GM21737 (cell line): ENCODE measurements at regions not wholly inside any gene's neighbourhood (a gene's known extent, or its start where the extent isn't known, plus 50 kb on each side); places are given as distances from the start of the nearest gene placed in this dataset.
"Not testable (repeated sequence)": the region's sequence is repeated elsewhere in the genome, so short reads cannot be mapped to it uniquely, and the experiment has no call there.

Experiments
- ATAC-seq: cut with Tn5 transposase; IDR thresholded peaks from one replicate; pipeline ENCODE4 v1.9.1; 2021; ENCODE audit warnings: mild to moderate bottlenecking, moderate library complexity; ENCODE audit not compliant: unreplicated experiment

- ATAC-seq: no peak
These were observed 341.7 kb downstream of the LRRC3B start for GRCh38 chr3:26964313-26964712.

DNA sequence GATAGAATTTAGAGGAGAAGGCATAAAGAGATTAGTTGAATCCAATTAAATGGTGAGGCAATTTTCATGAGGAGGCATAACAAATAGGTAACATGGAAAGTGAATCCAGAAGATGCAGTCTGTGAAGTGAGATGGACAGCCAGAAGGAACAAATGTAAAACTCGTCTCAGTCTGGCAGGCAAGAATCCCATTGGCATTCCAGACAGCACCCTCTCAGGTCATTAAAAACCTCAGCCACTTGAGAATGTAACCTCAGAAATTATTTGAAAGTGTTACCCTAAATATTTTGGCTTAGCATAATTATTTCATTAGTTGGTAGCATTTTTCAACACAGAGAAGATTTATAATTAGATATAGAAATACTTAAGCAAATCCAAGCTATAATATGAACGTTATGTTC is 342.3 kb downstream of the LRRC3B start:
- no peak for ATAC-seq

GRCh38 chr3:26967501-26967900 is 344.9 kb downstream of the LRRC3B start:
- ATAC-seq: no peak

GRCh38 chr3:26984416-26985390 is 362.1 kb downstream of the LRRC3B start:
- ATAC-seq: no peak

GRCh38 chr3:26989037-26989436 is 366.5 kb downstream of the LRRC3B start:
- no peak for ATAC-seq

- ATAC-seq: no peak
These were observed 372.0 kb downstream of the NEK10 start for GRCh38 chr3:26997226-26997625.

GRCh38 chr3:27010834-27011233 is 358.3 kb downstream of the NEK10 start:
- ATAC-seq: no peak

DNA sequence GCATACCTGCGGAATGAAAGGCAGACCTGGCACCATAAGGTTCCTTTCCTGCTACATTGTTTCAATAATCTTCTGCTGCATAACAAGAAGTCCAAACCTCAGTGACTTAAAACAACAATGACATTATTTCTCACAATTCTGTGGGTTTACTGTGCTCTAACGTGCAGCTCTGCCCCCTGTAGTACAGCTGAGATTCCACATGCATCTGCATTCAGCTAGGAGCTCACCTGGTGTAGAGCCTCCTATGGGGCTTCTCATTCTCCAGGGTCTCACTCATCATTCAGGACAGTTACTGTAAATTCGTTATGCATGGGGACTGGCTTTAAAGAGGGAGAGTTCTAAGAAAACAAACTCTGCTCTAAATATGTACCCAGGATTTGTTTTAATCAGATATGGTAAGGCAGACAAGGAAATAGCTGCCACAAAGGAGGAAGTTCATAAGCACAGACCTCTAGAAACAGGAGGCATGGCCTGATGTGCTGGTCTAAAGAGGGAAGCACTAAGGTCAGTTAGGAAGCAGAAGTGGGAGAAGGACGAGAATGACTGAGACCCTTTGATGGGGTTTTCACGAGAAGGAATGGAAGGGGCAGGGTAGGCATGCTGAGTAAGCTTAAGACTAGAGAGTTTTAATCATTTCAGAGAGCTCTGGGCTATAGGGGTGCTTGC is 347.0 kb downstream of the NEK10 start:
- no peak for ATAC-seq

DNA sequence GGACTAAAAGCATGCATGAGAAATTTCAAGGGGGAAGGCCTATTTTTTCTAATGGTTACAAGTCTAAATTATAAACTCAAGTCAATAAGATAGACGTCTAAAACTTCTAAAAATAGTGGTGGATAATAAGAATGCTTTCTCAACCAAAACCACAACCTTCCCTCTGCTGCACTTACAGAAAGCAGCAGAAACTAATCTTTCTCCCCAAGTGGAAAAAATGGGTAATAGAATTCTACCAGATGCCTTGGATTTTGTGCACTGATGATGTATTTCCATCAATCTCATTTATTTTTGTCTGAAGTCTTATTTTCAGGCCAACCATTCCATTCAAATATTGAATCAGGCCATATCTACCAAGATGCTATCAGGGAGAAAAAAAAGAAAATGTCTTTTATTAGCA is 344.7 kb downstream of the NEK10 start:
- ATAC-seq: no peak

DNA sequence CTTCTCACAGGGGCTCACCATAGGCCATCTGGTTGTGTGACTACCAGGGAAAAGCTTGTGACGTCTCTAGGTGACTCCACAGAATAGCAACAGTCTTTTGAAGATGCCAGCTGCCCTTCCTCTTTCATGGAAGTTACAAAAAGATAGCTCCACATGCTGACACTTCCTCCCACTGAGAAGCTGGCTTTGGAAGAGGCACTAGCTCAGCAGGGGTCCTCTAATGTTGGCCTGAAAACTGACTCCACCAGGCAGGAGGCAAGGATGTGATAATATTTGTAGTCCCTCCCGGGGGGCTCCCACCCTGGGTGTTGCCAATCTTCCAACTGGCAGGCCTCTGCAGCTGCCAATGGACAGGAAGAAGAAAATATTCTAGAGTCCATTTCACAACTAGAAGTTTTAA is 343.5 kb downstream of the NEK10 start:
- no peak for ATAC-seq

- ATAC-seq: no peak
These were observed 337.7 kb downstream of the NEK10 start for GRCh38 chr3:27031476-27031875.

GRCh38 chr3:27034255-27034654 is 334.9 kb downstream of the NEK10 start:
- ATAC-seq: no peak

DNA sequence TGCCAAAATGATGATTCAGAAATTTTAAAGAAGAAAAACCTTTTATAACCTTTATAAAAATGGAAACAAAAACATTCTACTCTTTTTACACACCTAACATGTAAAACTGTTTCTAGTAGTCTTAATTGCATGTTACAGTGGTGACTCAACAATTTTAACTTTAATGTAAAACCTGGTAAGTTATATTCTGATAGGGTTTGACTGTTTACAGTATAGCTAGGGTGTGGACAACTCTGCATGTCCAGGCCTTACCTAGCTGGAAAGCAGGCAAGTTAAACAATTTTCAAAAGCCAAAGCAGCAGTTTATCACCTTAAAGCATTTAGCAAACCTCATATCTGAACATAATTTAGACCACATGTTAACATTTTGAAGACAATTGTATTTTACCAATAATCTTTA is 328.5 kb downstream of the NEK10 start:
- ATAC-seq: no peak

DNA sequence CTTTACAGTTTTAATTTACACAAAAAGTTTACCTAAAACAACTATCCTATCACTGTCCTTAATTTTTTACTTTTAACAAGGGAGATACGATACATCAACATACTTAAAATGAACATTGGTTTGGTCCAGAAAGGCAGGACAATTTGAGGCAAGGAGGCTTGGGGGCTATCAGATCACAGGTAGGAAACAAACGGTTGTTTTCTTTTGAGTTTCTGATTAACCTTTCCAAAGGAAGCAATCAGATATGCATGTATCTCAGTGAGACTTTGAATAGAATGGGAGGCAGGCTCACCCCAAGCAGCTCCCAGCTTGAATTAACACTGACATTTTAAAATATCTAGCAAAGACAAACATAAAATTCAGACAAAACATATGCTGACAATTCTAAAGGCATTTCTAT is 326.6 kb downstream of the NEK10 start:
- not testable (repeated sequence) for ATAC-seq

DNA sequence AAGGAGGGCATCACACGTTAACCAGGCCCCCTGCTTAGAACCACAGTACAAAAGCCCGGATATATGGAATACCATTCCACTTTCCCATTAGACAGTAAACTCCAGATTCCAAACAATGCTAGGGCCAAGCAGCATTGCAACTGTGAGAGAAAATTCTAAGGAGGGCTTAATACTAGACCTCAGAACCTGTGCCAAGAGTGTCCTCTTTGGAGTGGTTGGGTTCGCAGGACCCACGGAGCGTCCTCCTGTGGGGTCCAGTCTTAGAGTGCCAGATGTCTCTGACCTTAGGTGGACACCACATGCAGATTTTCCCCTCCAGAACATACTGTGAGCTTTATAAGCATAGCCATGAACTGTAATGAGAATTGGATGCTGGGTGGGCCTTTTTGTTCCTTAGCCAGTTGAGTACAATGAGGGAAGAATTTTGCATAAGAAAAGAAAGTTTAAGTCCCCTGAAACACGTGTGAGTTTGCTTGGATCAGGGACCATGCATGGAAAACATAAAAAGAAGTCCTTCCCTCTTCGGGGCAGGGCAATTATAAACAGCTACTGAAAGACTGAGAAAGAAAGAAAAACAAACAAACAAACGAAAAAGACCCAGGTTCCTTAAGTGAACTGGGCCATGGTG is 325.7 kb downstream of the NEK10 start:
- ATAC-seq: no peak

- ATAC-seq: no peak
These were observed 324.2 kb downstream of the NEK10 start for GRCh38 chr3:27044931-27045481.

GRCh38 chr3:27046351-27046750 is 322.8 kb downstream of the NEK10 start:
- ATAC-seq: no peak

- ATAC-seq: no peak
These were observed 319.4 kb downstream of the NEK10 start for GRCh38 chr3:27049792-27050191.

DNA sequence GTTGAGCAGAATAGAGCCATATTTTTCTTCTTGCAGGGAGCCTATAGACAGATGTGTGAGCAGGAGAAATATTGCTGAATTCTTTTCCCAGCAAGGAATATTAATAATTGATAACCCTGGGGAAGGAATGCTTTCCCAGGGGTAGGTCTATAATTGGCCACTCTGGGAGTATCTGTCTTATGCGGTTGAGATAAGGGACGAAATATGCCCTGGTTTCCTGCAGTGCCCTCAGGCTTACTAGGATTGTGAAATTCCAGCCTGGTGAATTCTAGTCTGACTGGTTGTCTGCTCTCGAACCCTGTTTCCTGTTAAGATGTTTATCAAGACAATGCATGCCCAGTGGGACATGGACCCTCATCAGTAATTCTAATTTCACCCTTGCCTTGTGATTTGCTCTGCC is 317.7 kb downstream of the NEK10 start:
- not testable (repeated sequence) for ATAC-seq

GRCh38 chr3:27056326-27056725 is 312.9 kb downstream of the NEK10 start:
- ATAC-seq: no peak

DNA sequence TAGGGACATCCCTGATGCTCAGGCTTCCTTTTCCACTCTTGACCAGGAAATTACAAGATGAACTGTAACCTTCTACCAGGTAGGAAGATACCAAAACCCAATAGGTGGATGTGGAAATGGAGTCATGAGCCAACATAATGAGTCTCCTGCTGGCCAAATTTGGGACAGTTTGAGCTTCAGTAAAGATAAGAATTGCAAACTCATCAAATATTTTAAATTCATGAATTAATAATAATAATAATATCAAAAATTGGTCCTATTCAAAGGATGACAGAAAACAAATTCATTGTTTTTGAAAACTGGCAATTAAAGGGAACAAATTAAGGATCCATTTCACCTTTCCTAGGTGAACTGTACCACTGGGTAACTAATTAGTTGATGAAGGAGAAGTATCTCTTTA is 309.7 kb downstream of the NEK10 start:
- no peak for ATAC-seq
